Stimulated activated CD4-positive, alpha-beta T cell treated with anti-CD3 and anti-CD28 coated beads, Interleukin-4, amount 100 ng/mL, for 4 hours (primary cell): ENCODE measurements at regions not wholly inside any gene's neighbourhood (a gene's known extent, or its start where the extent isn't known, plus 50 kb on each side); places are given as distances from the start of the nearest gene placed in this dataset.
"Not testable (repeated sequence)": the region's sequence is repeated elsewhere in the genome, so short reads cannot be mapped to it uniquely, and the experiment has no call there.

Source experiments
- DNase-seq, 2 experiments: peaks; one replicate each; pipeline ENCODE4 v3.0.0-alpha.2; 2020

DNA sequence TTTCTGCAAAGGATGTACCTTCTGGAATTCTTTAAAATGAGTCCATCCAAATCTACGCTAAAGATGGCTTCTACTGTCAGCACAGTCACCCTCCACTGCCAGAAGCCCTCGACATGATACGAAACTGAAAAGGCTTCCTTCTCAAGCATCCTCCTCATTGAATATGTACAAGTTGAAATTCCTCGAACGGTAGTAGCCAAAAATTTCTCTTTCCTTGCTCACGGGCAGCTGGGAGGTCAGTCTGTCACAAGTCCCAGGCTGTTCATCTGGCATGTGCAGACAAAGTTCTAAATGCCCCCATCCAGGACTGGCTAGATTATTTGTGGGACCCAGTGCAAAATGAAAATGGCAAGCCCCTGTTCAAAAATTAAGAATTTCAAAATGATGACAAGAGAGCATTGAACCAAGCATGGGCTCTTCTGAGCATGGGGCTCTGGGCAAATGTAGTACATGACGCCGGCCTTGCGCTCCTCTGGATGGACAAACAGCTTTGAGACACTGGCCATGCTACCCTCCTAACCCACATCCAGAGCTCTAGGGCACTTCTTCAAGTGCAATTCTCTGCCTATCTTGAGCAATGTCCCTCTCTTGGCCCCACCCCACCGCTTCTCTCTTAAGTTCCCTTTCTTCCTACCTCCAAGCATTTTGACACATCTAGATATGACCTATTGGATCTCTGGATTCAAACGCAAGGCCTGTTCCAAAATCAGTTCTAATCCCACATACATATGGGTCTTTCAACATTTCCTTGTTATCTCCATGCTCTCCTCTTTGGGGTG lies 78.9 kb upstream of the FLT1 start:
- DNase-seq, result no peak

DNA sequence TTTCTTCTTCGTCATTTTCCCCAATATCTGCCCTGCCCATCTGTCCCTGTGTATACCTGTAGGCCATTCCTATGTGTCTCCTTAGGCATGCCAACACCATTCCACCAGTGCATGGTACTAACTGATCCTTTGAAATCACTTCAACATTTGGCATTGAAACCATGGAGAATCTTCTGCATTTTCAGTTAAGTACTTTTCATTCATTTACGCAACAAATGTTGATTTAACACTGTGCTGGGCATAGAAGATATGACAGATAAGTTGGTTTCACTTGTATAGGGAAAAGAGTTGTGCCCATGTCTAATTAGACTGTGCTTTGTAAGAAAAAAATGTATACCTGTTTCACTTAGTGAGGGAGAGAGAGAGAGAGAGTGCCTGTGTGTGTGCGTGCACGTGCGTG lies 77.9 kb upstream of the FLT1 start:
- DNase-seq, result no peak

DNA sequence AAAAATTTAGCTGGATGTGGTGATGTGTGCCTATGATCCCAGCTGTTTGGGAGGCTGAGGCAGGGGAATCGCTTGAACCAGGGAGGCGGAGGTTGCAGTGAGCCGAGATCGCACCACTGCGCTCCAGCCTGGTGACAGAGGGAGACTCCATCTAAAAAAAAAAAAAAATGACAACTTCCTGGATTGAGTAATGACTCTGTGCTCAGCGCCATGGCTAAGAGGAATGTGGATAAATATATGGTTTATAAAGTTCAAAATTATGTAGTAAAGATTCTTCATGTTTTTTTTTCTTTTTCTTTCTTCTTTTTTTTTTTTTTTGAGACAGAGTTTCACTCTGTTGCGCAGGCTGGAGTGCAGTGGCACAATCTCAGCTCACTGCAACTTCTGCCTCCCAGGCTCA lies 75.4 kb upstream of the FLT1 start:
- DNase-seq, result not testable (repeated sequence)

DNA sequence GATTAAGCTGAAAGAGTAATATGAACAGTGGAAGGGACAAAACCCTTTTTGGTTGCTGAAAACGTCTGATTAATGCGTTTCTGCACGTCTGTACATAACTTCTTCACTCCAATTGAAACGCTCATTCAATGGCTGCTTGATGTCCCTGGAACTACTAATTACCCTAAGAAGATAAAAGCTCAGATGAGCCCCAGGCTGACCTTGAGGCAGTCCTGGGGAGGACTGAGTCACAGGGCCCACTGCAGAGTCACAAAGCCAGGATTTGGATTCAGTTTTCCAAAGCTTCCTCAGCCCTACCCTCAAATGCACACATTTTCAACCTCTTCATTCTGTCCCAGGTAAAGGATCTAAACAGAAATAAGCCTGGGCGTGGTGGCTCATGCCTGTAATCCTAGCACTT lies 75.0 kb upstream of the FLT1 start:
- DNase-seq, result no peak

DNA sequence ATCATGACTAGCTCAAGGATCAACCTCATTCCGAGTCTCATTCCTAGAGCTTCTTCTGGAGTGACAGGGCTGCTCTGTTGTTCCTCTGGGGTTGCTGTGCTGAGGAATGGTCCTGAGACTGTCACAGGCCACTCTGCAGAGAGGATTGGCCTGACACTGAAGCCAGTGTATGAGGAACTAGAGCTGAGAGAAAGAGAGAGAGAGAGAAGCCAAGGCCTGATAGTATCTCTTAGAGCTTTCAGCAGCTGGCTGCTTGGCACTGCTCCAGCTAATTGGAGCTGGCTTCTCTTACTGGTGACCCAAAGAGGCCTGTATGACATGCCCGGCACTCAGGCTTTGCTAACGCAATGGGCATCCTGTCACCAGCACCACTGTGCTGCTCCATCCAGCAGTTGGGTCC lies 73.4 kb upstream of the FLT1 start:
- DNase-seq, result no peak

DNA sequence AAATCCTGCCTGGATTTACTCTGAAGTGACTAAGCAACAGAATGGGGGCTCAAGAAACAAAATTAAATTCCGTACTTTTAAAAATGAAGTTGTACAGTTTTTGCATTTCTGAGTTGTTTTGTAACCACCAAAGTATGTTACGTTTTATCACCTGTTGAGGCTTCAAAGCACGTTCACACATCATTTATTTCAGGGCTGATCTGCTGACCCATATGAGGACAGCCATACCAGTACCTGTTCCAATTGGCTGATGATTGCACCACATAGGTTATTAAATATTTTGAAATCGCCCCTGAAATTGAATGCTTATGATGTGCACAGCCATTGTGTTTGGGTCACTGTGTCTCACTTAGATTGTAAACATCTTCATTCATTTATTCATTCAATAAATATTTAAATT lies 72.0 kb upstream of the FLT1 start:
- no peak for DNase-seq

DNA sequence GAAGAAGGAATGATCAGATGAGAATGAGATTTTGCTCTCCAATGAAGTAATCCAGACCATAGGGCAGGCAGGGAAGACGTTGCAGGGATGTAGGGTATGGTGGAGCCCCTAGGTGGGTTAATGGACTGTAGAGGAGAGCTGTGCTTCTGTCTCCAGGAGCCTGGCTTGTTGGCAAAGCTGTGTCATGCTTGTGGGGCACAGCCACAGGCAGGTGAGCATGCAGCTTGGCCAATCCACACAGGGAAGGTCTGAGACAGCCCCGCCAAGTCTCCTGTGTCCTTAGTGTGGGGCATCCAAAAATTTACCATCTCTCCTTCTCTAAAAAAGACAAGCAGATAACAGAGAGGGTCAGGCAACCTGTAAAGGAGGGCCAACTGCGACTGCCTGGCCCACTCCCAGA lies 71.4 kb upstream of the FLT1 start:
- DNase-seq, result no peak

DNA sequence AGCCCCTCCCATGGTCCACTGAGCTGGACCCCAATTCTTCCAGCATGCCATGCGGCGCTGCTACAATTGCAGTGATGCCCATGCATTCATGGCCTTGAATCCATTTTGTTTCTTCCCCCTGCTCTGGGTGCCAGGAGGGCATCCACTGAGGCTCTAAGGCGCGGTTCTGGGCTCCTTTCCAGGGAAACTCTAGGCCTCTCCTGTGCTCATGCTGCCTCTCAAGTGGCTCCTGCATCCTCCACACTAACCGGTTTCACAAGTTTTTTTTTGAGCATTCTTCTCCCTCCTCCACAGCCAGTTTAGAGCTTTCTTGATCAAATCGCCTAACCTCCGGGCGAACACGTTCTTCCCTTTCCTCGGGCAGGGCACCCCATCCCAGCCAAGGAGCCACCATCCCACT lies 69.1 kb upstream of the FLT1 start:
- no peak for DNase-seq

DNA sequence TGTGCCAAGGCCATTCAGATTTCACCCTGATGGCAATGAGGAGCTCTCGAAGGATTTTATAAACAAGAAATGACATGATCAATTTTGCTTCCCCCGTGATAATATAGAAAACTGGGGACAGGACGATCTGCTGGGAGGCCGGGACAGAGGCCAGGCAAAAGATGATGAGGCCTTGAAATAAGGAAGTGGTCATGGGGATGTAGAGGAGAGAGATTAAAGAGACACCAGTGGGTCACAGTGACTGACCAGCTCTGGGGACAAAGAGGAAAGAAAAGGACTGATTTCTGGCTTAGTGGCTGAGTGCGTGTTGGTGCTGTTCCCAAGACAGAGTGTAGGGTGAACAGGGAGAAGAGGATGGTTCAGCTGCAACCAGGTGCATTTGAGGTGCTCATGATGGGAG lies 68.7 kb upstream of the FLT1 start:
- DNase-seq, result no peak

DNA sequence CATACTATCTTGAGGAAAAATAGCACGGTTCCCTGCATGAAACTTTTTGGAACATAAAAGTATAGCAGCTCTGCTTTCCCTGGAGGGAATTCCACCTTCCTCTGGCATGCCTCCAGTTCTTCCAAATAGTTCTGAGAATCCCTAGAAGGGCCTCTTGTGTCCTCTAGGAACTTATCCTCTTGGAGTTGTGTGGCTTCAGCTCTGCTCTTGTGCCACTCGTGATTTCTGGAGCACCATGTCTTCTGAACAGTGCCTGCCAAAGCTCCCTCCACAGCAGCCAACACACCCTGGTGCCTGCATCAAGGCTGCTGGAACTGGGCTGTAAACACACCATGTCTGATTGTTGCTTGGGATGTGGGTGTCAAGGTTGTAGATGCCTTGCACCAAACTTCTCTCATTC lies 65.7 kb upstream of the FLT1 start:
- no peak for DNase-seq

DNA sequence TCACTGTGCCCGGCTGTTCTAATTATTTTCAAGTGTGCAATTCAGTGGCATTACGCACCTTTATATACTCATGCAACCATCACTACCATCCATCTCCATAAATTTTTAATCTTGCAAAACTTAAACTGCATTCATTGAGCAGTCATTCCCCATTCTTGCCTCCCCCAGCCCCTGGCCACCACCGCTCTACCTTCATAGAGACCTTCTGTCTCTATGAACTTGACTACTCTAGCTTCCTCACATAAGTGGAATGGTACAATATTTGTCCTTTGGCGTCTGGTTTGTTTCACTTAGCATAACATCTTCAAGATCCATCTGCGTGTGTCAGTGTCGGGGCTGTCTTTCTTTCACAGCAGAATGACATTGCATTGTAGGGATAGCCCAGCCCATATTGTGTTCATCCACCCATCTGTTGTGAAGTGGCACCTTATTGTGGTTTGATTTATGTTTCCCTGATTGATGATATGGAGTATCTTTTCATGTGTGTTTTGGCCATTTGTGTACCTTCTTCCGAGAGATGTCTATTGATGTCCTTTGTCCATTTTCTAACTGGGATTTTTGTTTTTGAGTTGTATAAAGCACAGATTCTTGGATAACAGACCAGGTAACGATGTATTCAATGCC lies 64.8 kb upstream of the FLT1 start:
- no peak for DNase-seq

DNA sequence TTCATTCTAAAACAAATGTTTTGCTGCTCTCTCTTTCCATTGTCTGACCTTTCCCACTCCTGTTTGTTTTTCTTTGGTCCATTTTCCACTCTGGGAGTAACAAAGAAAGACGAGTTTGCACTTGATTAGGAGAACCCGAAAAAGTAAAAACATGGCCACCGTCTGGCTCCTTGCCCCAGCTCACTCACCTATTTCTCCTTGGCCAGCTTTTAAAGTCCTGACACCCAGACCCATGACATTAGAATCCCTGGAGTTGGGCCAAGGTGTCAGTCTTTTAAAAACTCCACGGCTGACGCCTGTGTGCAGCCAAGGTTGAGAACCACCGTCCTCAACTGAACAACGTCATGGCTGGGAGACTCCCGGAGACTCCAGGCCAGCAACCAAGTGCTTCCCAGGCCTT lies 63.6 kb upstream of the FLT1 start:
- no peak for DNase-seq

DNA sequence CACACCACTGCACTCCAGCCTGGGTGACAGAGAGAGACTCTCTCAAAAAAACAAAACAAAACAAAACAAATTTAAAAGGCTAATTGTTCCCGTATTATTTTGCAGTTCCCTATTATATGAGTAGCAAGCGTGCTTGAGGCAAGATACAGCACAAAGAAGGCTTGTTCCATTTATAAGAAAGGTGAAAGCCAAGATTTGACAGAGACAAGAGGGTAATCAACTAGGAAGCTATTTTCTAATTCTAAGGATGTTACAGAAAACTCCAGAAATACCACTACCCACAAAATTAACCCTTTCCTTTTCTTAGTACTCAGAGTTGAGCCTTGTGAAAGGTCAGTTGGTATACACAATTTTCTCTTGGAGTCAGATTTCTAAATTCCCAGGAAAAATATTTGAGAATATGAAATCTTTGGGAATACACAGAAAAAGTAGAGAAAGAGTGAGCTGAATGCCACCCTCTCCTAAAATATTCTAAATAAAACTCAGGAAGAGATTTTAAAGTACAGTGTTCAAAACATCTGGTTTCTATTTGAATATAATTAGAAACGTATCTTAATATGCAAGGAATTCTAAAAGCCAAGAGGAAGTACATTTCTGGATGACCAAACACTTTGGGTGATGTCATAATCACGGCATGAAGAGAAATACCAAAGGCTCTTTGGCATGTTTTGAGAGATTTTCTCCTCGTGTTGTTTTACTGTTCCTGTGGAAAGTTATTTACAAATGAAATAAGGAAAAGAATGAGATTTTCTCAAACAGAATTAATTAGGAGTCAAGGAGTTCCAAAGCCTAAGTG lies 63.0 kb upstream of the FLT1 start:
- no peak for DNase-seq

DNA sequence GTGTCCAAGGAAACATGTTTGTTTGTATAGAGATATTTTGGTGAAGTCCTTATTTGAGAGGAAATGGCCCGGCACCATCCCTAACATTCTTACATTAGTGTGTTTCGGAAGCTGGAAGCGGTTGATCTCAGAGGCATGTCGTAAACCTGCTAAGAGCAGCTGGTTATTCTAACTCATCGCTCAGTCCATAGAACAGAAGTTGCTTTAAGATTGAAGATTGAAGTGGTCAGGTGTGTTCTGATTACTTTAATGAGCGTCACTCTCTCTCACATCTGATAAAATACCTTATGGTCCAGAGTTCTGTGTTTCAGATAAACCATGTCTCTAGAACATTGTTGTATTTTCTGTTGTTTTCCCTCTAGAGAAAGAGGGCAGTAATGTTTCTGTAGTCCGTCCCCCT lies 60.2 kb upstream of the FLT1 start:
- no peak for DNase-seq

DNA sequence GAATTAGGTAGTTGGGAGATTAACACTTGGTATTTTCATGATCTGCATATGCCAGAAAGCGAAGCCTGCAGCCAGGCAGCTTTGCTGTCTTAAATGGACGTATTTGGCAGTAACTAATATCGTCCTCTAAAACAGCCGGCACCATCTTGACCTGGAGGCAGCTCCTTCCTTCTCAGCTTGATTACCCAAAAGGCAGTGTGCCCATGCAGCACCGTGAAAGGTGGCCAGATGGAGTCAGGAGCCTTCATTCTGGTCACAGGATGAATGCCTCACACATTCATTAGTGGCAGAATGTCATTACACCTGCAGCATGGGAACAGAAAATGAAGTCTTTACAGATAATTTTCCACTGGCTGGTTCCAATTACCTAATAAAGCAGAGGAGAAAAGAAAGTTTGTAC lies 59.0 kb upstream of the FLT1 start:
- DNase-seq, result no peak

DNA sequence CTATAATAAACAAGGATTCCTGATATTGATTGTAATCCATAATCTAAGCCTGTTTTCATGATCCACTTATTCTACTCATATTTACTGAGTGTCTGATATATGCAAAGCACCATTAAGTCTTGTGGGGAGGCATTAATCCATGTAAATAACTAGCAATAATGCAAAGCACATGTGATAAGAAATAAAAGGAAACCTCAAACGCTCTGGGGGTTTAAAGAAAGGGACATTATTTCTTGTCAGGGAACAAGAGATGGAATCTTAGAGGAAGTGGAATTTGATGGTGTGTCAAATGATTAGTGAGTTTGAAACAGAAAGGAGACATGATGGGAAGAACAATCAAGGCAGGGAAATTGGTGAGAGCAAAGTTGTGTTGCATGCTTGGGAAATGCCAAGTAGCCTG lies 57.4 kb upstream of the FLT1 start:
- no peak for DNase-seq

DNA sequence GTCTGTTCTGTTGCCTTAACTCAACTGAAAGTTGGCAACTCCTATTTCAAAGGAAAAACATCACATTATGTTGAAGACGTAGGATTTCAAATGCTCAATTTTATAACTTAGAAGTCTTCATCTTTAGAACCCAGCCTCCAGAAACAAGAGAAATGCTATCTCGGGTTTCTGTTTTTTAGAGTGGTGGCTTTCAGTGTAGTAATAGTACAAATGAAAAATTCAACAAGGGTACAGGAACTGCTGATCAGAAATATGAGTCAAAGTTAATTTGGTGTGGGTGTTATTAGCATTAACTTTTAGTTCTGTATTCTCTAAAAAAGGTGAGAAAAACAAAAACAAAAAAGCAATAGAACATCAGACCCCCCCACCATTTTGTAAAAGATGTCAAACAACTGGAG lies 56.6 kb upstream of the FLT1 start:
- no peak for DNase-seq

DNA sequence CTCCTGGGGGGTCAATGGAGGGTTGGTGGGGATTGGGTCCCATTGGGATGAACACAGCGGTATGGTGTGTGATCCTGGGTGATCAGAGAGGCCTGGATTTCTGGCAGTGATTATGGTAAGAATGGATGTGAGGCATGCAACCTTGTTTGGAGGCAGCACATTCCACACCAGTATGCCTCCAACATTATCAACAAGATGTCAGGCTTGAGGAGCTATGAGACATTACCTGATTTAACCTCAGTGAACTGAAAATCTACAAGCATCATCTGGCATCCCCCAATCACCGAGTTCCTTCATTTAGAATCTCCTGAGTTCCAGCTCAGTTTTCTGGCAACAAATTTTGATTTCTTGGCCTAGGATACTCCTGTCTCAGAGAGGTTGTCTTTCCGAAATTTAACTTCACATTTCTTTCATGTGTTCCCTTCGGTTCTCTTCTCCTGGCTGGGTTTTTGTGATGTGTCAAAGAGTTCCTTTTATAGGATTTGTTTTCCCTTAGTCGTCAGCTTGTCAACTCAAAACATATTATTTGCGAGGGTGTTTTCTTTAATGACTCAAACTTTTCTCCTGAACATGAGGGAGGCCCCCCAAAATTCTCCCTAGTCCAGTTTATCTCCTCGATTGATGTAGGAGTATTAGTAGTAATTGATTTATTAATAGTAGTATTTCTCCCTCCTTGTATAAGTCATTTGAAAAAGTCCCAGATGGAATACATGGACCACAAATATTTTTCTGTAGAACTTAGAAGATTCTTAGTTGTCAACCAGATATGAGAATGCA lies 56.0 kb upstream of the FLT1 start:
- DNase-seq, result no peak

DNA sequence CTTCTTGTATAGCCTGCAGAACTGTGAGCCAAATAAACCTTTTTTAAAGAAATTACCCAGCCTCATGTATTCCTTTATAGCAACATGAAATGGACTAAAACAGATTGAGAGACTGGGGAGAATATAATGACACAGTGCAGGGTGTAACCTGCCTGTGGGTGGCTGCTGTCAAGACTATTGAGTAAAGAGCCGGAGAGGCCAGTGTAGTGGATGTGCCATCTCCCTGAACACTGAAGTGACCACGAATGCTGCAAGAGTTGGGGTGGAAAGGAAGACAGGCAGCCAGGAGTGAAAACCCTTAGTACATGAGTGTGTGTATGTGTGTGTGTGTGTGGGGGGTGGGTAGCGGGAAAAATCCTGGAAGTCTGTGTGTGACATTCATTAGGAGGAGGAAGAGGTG lies 55.2 kb upstream of the FLT1 start:
- DNase-seq, result no peak

DNA sequence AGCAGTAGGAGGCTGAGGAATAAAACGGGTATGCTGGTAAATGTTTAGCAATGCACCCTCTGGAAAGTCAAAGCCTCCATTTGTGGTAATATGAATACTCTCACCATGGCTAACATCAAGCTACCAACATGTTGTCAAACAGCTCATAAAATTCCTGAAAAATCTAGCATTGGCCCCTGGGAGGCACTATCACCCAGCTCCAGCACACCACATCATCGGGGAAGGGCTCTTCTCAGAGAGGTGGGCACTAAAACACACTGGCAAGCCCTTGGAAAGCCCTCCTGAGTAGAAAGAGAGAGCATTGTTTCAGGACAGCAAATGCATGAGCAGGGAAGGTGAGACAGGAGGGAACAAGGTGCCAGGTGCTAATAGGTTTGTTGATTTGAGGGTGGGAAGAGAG lies 53.9 kb upstream of the FLT1 start:
- no peak for DNase-seq

DNA sequence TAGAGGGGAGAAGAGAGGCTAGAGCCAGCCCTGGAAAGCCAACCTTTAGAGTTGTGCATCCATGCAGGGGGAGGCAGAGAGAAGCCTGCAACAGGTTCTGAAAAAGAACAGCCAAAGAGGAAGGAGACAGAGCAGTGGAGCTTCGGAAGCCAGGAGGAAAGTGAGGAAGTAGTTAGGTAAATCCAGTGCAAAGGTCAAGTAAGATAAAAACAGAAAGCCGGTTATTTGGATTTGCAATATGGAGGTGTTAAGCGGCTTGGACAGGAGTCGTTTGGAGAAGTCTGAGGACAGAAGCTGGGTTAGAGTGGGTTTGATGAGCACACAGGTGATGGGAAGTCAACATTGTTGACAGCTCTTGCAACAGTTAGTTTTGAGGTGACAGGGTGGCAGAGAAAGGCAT lies 53.5 kb upstream of the FLT1 start:
- no peak for DNase-seq

DNA sequence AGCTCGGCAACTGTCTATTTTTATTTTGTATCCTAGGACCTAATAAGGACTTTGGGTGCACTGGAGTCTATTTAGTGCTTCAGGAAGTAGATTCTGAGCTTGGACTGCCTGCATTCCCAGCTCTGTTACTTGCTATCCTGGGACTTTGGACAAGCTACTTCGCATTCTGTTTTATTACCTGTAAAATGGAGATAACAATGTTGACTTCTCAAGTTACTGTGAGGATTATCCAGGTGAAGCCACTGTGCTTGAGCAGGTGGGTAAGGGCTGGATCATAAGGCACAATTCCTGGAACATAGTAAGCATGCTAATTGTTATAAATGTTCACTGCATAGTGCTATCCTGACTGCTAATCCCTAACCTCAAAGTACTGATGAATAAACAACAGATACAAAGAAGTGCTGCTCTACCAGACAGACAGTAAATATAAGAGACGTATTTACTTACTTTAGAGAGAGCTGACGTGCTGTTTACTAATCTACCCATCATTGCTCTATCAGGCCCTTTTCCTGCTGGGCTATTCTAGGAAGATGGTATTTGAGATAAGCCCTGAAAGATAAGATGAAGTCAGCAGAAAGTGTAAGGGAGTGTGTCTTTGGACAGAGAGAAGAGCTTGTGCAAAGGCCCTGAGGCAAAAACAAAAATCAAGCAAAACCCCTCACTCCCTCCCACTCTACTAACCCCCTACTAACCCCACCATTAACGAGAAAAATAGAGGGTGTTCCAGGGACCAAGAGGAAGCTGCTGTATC lies 50.8 kb upstream of the FLT1 start:
- DNase-seq, result no peak
